NT2/D1 (cell line): ENCODE measurements at regions not wholly inside any gene's neighbourhood (a gene's known extent, or its start where the extent isn't known, plus 50 kb on each side); places are given as distances from the start of the nearest gene placed in this dataset.

Experiments
- SUZ12 ChIP-seq: IDR thresholded peaks from 2 replicates; pipeline ENCODE4 v1.6.1; 2011; ENCODE audit not compliant: insufficient read length, insufficient read depth; ENCODE audit errors: extremely low read depth
- YY1 ChIP-seq: IDR thresholded peaks from 2 replicates; pipeline ENCODE4 v1.6.1; 2011; ENCODE audit not compliant: insufficient read length, insufficient read depth

- TF ChIP-seq SUZ12: no peak
- no peak for TF ChIP-seq YY1
Observed at GRCh38 chr2:14944562-14945346, 312.2 kb downstream of the LRATD1 start.
